CD4-positive, alpha-beta T cell treated with Interleukin-12 subunit alpha and Interleukin-12 subunit beta, for 1 hour (primary cell): ENCODE measurements at regions not wholly inside any gene's neighbourhood (a gene's known extent, or its start where the extent isn't known, plus 50 kb on each side); places are given as distances from the start of the nearest gene placed in this dataset.
A peak's percentile ranks its signal among the peaks of the same experiment; 100 is the strongest.
"Not testable (repeated sequence)": the region's sequence is repeated elsewhere in the genome, so short reads cannot be mapped to it uniquely, and the experiment has no call there.

Experiments
- DNase-seq: peaks from one replicate; pipeline ENCODE4 v3.0.0-alpha.2; 2020

DNA sequence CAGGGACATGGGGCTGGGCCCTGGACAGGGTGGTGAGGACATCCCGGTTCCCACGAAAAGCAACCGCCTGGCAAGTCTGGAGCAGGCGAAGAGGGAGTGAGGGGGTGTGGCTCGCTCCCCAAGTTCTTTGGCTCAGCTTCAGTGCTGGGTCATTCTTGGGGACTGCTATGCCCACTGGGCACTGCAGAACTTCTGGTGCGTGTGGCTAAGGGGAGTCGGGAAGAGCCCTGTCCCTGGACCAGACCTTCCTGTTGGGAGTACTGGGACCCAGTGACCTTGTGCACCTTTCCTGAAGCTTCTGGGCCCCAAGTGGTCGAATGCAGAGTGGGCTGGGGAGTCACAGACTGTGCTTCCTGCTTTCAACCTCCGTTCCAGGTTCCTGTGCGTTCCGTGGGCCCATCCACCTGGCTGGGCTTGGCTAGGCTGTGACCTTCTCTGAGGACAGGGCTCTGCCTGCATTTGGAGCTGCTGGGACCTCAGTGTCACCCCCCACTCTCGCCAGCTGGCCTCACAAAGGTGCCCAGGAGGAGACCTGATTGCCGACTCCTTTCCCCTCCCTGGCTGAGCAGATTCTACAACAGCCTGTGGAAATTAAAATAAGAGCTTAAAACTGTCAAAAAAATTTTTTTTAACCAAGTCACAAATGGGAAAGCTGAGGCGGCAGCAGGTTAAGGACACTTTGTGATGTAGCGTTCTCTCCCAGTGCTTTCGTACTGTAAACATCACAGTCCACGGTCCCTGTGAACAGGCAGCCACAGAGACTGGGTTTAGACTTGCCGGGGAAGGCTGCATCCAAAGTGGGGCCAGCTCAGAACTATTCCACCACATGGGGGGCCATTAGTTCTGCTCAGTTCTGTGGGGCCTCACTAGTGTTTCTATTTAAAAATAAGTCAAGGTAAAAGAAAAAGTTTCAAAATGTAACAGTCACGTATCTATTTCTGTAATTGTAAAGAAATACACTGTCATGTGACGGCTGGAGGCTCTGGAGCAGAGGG is 63.8 kb upstream of the WNT7B start:
- DNase-seq = no peak

DNA sequence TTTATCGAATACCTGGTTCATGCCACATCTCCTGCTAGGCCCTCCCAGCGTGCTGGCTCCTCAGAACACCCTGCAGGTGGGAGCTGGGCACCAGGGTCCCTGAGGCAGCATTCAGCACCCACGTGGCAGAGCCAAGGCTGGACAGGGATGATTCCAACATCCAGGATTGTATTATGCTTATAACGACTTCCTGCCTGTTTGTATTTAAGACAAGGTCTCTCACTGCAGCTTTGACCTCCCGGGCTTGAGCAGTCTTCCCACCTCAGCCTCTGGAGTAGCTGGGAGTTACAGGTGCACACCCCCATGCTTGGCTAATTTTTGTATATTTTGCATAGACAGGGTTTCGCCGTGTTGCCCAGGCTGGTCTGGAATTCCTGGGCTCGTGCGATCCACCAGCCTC is 64.7 kb upstream of the WNT7B start:
- DNase-seq = no peak

DNA sequence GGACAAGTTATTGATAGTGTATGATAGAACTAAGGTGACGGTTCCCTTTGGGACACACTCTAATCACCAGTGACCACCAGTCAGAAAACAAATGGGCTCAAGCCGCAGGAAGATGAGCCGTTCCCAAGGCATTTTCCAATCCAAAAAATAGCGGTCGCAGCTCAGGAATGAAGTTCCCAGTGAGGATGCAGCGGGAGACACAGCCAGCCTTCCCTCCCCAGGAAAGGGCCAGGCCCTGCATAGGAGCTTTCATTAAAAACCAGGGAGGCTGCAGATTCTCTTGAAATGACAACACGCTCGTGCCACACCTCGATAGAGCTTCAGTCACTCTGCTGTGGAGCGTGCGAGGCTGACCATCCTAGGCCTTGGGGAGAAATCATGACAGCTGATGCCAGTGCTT is 65.8 kb upstream of the WNT7B start:
- no peak for DNase-seq

DNA sequence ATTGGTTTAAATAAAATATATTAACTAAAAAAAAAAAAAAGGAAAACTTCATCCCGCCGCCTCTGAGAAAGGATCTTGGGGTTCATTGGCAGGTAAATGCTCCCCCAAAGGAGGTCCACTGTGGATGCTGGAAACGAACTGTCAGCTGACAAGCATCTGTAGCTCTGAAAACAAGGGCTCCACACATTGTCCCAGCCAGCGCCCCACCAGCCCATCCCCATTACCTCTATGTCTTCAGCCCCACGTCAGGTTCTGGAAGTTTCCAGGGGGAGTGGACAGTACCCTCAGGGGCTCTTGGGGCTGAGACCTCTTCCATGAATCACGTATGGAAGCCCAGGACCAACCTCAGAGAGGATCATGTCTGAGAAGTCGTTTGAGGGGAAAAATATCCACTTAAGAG is 66.4 kb upstream of the WNT7B start:
- no peak for DNase-seq

DNA sequence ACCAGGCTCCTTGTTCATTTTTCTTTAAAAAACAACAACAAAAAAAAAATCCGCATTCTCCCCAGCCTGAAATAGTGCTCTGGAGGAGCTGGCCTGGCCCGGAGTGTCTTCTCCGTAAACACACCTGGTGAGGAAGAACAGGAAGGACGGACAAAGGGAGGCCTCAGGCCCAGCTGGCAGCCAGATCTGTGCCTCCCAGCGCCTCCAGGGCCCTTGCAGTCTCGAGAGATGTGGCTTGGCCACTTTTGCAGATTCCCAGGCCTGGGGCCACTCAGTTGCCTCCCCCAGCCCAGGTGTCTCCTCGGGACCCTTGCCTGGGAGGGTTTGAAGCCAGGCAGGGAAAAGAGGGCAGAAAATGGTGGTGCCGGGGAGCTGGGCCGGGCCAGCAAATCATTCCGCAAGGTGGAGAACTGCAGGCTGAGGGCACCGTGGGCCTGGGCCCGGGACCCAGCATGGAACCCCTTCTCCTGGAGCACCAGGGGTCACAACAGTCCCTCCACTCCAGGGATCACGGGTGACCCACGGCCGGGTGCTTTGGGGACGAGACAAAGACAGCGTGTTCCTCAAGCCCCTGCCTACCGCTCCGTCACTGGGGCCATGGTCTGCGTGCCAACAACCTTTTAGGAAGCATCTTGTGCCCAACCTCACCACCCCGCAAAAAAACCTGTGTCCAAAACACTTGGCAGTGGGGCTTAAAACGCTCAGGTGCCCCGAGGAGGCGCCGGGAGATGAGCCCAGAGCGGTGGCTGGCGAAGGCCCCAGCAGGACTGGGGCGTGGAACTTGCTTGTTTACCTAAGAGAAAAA is 67.1 kb upstream of the WNT7B start:
- DNase-seq = no peak

DNA sequence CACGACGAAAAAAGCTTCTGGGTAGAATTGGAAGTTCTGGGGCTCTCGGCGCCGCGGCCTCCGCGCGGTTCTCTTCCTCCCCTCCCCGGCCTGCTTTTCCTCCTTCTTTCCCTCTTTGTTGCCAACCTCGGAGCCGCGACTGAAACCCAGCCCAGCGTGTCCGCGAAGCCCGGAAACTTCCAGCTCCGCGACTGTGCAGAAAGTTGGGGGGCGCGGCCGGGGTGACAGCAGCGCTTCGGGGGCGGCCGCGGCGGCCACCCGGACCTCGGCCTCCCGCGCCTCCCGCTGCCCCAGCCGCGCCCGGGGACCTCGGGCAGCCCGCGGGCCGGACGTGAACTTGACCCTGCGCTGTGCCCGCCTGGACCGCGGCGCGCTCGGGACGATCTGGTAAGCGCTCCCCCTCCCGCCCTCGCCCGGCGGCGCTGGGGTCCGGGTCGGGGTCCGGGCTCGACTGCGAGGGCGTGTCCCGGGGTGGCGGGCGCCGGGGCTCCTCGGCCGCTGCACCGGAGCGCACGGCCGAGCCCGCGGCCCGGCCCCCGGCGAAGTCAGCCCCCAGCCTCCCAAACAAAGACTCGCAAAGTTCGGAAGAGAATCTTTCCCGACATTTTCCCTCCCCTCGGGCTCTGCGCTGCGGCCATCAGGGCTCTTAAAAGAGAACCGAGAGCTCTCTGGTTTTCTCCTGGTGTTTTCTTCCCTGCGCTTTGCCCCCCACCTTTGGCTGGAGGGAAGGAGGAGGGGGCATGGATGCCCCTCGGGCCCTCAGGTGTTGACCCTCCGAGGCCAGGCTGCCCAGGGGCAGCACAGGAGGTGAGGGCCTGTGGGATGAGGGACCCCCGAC is 67.9 kb upstream of the WNT7B start:
- peak; percentile 32 for DNase-seq

DNA sequence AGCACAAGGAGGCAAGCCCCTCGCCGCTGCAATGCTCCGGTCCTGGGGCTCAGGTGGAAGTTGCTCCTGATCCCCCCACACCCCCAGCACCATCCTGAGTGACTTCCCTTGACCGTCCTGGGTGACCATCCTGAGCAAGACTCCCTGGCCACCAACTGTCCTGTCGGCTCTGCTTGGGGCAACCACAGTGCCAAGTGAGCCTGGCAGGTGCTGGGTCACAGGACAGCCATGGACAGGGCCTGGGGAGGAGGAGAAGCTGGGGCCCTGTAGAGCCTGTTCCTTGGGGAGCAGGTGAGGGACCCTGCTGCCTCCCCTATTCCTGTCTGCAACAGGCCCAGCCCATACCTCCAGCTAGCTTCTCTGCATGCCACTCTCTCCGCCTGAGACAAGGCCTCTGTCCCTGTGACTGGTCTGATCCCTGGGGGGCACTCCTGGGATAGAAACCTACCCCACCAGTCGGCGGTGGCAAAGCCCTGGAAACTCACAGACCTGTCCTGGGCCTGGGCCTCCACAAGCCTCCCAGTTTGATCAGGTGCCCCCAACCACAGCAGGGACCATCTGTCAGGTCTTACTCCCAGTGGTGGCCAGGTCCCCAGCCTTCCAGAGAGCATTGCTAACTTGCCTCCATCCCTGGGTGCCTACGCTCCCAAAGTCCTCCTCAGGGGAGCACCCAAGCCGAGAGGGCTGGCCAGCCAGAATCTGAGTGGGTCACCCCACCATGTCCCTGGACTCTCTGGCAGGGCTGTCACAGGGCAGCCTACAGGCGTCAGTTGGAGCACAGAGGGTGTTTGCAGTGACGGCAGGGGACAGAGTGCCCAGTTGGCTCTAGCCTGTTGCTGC is 68.7 kb upstream of the WNT7B start:
- DNase-seq = no peak

DNA sequence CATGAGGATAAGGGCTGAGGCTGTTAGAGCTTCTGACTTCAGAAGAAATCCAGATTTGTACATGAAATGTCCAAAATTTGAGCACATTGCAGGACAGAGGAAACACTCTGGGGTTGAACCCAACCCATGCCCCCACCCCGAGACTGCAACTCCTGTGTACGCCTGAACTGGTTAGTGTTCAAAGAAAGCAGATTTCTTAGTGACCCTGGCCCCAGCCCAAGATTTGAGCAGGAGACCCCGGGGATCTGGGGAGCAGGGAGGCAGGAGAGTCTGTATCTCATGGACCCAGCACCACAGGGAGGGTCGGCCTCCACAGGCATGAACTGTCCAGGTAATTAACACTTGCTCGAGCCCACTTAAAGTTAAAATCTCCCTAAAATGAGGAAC is 69.3 kb upstream of the WNT7B start:
- no peak for DNase-seq

DNA sequence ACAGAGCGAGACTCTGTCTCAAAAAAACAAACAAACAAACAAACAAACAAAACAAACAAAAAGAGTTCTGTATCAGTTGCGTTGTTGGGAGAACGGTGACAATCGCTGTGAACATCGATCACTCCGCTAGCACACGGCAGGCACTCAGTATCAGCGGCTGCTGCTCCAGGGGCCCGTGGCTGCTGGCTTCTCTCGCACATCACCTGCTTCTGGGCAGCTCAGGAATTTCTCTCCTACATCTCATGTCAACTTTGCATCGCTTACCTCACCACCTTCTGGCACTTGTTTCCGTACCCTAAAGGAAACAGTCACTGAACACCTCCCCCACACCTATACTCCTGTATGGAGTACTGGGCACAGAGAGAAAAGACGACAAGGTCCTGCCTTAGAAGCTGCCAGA is 70.3 kb upstream of the WNT7B start:
- DNase-seq = no peak

DNA sequence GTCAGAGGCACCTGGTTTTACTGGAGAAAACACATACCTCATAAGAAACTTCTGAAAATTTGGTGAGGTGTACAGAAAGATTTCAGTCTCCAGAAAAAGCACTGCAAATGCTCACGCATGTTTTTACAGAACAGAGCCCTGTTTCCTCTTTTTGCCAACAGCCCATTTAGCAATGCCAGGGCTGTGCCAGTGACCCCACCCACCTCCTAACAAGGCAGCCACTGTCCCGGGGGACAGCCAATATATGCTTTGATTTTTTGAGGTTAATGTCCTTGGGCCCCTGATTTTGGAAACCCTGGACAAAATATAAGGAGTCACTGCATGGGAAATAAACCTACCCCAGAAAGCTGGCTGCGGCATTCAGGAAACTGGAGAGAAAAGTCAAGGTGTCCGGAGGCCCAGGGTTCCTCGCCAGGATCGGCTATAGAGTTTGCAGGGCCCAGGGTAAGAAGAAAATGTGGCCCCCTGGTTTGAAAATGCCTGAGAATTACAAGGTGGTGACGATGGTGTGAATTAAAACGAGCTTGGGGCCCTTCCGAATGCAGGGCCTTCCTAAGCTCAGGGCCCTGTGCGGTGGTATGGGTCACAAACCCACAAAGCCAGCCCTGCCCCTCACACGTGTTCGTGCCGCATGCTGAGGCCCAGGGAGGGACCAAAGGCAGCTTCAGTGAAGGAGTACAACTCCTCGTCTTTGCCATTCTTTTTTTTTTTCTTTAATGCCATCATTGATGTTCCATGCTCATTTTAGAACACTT is 71.1 kb upstream of the WNT7B start:
- no peak for DNase-seq

DNA sequence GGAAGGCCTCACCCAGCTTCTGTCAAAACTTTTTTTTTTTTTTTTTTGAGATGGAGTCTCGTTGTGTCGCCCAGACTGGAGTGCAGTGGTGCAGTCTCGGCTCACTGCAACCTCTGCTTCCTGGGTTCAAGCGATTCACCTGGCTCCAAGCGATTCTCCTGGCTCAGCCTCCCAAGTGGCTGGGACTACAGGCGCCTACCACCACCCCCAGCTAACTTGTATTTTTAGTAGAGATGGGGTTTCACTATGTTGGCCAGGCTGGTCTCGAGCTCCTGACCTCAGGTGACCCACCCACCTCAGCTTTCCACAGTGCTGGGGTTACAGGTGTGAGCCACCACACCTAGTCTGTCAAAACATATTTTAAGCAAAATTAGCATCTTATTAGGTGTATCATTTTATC is 71.7 kb upstream of the WNT7B start:
- DNase-seq = not testable (repeated sequence)

DNA sequence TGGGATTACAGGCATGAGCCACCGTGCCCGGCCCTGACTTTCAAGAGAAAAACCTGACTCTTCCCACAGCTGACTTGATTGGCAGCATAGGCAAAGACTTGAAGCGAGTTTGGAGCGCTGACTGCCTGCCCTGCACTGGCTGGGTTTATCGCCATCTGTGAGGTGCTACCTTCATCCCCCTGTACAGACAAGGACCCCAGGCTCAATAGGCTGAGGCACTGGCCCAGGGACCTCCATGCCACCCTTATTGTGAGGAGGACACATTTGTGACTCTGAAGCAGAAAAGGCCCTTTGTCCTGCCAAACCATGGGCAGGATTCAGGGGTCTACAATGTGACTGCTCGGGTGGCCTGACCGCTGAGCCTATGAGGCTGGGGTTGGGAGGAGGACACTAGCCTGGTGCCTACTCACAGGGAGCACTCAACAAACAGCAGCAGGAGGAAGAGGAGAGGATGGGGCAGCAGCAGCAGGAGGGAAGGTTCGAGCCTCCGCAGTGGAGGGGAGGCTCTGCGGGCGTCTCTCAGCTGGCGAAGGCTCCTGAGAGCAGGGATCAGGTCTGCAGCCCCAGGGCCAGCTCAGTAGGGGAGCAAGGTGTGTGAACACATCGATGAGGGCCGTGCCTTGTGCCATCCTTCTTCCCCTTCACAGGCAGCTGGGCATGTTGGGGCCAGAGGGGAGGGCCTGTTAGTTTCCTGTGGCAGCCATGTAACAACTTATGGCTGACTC is 72.9 kb upstream of the WNT7B start:
- no peak for DNase-seq

DNA sequence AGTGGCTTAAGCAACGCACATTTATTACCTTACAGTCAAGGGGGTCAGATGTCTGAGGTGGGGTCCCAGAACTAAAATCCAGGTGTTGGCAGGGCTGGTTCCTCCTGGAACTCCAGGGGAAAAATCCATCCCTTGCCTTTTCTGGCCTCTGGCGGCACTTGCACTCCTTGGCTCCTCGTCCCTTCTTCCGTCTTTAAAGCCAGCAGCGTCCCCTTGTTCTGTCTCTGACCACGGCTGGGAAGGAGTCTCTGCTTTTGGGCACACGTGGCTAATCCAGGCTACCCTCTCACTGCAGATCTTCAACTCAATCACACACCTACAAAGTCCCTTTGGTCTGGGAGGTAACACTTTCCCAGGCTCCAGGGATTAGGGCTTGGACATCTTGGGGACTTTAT is 73.5 kb upstream of the WNT7B start:
- DNase-seq = no peak

DNA sequence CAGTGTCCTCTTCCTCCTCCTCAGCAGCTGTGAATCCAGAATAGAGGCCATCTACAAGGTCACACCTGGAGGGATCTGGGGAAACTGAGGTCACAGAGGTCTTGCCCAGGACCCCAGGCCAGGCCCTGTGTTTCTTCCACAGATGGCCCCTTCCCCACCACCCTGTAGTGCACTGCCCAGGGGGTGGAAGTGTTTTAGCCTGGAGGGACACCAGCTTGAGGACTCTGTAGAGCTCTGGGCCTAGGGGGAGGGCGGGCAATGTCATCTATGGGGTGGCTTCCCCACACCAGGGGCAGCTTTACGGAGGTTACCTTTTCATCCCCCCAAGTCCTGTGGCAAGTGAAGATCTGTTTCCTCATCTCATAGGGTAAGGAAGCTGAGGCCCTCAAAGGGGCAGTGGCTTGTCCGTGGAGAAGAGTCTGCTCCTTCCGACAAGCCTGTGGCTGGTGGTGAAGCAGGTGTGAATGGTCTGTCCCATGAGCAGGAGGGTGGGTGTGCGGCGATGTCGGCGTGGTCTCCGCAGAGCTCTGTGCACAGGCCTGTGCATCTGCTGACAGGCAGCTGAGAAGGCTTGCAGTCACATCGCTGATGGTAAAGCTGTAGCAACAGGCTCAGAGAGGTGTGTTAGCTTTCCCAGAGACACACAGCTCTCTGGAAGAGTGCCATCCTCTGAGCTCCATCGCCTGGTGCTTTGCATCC is 74.1 kb upstream of the WNT7B start:
- no peak for DNase-seq

DNA sequence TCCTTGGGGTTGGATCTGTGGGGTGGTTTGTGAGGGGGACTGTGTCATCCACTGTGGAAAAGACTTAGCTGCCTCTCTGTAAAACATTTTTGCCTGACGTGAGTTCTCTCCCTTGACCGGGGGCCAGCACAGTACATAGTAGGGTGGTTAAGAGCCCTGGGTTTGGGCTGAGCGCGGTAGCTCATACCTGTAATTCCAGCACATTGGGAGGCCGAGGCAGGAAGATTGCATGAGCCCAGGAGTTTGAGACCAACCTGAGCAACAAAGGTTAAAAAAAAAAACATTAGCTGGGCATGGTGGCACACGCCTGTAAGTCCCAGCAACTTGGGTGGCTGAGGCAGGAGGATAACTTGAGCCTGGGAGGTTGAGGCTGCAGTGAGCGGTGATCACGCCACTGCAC is 74.7 kb upstream of the WNT7B start:
- DNase-seq = no peak

DNA sequence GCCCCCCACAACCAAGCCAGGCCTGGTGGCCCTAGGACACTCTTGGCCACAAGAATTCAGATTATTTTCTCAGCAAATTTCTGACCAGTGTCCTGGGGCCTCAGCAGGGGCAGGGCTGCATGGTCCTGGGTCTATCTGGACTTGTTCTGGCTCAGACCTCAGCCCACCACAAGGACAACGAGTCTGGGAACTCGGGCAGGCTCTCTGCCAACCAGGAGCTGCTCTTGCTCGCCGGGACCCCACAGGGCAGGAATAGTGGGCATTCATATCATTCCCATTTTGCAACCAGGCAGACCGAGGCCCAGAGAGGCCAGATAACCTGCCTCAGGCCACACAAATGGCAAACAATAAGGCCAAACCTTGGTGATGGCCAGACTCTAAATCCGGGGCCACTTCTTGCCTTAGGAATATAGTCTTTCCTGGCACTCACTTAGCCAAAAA is 75.4 kb upstream of the WNT7B start:
- no peak for DNase-seq

DNA sequence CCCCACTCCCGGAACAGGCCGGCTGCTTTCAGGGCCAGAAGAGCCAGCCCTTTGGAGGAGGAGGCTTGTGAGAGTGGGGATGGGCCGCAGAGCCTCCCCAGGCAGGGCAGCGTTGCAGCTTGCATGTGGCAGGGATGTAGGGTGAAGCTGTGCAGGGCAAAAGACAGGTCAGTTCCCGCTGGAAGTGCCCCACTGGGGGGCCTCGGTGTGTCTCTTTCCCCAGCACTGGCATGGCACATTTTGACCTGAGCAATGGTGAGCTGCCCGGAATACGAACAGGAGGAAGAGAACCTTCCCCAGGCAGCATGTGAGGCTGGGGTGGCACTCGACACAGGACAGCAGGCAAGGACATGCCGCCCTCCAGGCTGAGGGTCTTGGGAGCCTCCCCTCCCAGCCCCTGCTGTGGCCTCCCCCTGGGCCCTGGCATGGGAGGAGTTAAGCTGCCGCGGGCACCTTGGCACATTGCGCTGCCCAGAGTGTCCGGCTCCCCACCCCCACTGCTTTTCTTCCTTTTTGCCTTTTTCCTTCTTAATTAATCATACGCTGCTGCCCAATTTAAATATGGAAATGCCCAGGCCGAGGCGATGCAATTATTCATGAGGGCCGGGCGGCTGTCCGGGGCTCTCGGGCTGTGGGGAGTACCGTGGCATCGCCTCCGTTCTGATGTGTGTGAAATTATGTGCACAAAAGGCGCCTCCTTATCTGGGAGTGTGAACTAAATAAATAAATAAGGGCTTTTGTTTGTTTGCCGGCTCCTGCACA is 76.0 kb upstream of the WNT7B start:
- DNase-seq = no peak

DNA sequence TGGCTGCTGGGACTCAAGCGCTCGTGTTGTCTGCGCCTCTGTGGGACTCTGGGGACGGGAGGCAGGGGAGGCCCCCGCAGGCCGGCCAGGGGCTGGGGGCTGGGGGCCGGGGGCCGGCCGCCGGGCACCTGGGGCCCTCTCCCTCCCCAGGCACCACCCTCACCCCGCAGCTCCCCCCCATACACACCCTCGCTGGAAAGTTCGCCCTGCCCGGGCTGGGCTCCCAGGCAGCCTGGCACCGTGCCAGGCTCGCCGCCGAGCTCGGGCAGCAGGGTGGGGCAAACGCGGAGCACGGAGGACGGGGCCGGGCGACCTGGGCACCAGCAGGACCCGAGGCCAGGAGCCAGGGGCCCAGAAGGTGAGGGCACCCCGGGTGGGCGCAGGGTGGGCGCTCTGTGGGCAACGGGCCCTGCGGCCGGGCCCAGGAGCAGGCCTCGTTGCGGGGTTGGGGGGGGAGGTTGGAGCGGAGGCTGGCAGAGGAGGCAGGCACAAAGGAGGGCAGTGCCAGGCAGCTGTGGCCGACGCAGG is 76.7 kb upstream of the WNT7B start:
- DNase-seq = peak; percentile 60
